GM12892 (cell line): ENCODE measurements at regions not wholly inside any gene's neighbourhood (a gene's known extent, or its start where the extent isn't known, plus 50 kb on each side); places are given as distances from the start of the nearest gene placed in this dataset.

Source experiments
- POLR2A ChIP-seq: IDR thresholded peaks from 2 replicates; pipeline ENCODE4 v1.6.1; 2011; ENCODE audit warnings: low read depth, low read length, control low read depth
- POLR2AphosphoS5 ChIP-seq: IDR thresholded peaks from 2 replicates; pipeline ENCODE4 v1.6.1; 2011; ENCODE audit warnings: low read depth, low read length, control low read depth
- TAF1 ChIP-seq: IDR thresholded peaks from 2 replicates; pipeline ENCODE4 v1.6.1; 2011; ENCODE audit warnings: low read depth, mild to moderate bottlenecking, control low read depth, low read length, borderline replicate concordance

DNA sequence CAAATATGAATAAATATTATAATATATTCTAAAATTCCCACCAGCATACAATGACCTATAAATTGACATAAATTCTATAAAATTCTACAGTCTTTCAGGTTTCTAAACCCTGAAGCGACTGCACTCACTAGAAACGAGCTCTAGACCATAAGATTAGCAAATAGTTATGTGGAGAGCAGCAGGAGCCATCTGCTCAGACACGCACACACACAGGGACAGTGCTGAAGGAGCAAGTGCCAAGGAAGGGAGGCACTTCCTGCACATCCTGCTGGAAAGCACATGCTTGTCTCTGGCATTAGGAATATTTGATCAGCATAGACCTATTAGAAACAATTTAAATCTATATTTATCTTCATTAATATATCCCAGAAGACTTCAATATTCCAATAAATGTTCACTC, 713.9 kb upstream of the CDH2 start:
- TF ChIP-seq TAF1 (no peak), POLR2A (no peak), POLR2AphosphoS5 (no peak)
